Left cardiac atrium (tissue), 4 donors: ENCODE measurements at regions not wholly inside any gene's neighbourhood (a gene's known extent, or its start where the extent isn't known, plus 50 kb on each side); places are given as distances from the start of the nearest gene placed in this dataset.
"Not testable (repeated sequence)": the region's sequence is repeated elsewhere in the genome, so short reads cannot be mapped to it uniquely, and the experiment has no call there.

Source experiments
- ATAC-seq, 2 donors: fragments of 200-7000 bp; cut with Tn5 transposase; one replicate each; pipeline ENCODE4 v1.9.1; 2020; ENCODE audit warnings: mild to moderate bottlenecking in 2 of 2, moderate library complexity in 2 of 2
- DNase-seq: peaks from one replicate; pipeline ENCODE4 v3.0.0-alpha.2; 2020
- intact Hi-C, 2 donors: fragments of 100-400 bp; cut with DNase I; formaldehyde crosslinking; loops; one replicate each; pipeline versions ENCODE4 v1.14.1 to v1.15.1; 2022 to 2023
- donor health status: DM: no; HTN: yes; CAD: no.
- donor health status: DM: no; HTN: yes; CAD: no; lungs with severe emphysema.
- donor health status: DM: yes; HTN: yes; CAD: no.
- donor health status: Dilated cardiomyopathy.

GRCh38 chr6:72530152-72530551 is 91.7 kb upstream of the KCNQ5 start:
- intact Hi-C loops, result no loop called here
- no peak for DNase-seq
- ATAC-seq, result no peak

- DNase-seq (no peak), ATAC-seq (no peak)
- intact Hi-C loops, result no loop called here
Observed at GRCh38 chr6:72530750-72531149, 91.1 kb upstream of the KCNQ5 start.

- intact Hi-C loops, result no loop called here
- DNase-seq (no peak), ATAC-seq (no peak)
Observed at GRCh38 chr6:72533606-72534005, 88.3 kb upstream of the KCNQ5 start.

GRCh38 chr6:72534236-72534635 is 87.6 kb upstream of the KCNQ5 start:
- ATAC-seq (no peak), DNase-seq (no peak)
- intact Hi-C loops, result no loop called here

- no peak for ATAC-seq
- DNase-seq, result no peak
- intact Hi-C loops, result no loop called here
Observed at GRCh38 chr6:72535124-72535523, 86.7 kb upstream of the KCNQ5 start.

- ATAC-seq (no peak), DNase-seq (no peak)
- intact Hi-C loops, result no loop called here
Observed at GRCh38 chr6:72547020-72547419, 74.8 kb upstream of the KCNQ5 start.

GRCh38 chr6:72551470-72551869 is 70.4 kb upstream of the KCNQ5 start:
- DNase-seq (no peak), ATAC-seq (no peak)
- intact Hi-C loops, result no loop called here

- DNase-seq (no peak), ATAC-seq (no peak)
- intact Hi-C loops, result no loop called here
Observed at GRCh38 chr6:72552938-72553337, 68.9 kb upstream of the KCNQ5 start.

GRCh38 chr6:72553531-72554511 is 68.0 kb upstream of the KCNQ5 start:
- DNase-seq (no peak), ATAC-seq (peak in 1 of 2 donors; percentile 56)
- intact Hi-C loops, result no loop called here

- intact Hi-C loops, result no loop called here
- ATAC-seq (no peak), DNase-seq (no peak)
Observed at GRCh38 chr6:72554761-72555221, 67.1 kb upstream of the KCNQ5 start.

GRCh38 chr6:72559067-72559466 is 62.8 kb upstream of the KCNQ5 start:
- ATAC-seq (no peak), DNase-seq (no peak)
- intact Hi-C loops, result no loop called here

GRCh38 chr6:72559555-72559954 is 62.3 kb upstream of the KCNQ5 start:
- DNase-seq, result no peak
- no peak for ATAC-seq
- intact Hi-C loops, result no loop called here

- DNase-seq (no peak), ATAC-seq (no peak)
- intact Hi-C loops, result no loop called here
Observed at GRCh38 chr6:72560721-72561593, 60.9 kb upstream of the KCNQ5 start.

- ATAC-seq, result no peak
- no peak for DNase-seq
- intact Hi-C loops, result no loop called here
Observed at GRCh38 chr6:72561629-72562028, 60.2 kb upstream of the KCNQ5 start.

GRCh38 chr6:72564231-72564630 is 57.6 kb upstream of the KCNQ5 start:
- intact Hi-C loops, result no loop called here

GRCh38 chr6:72571993-72572392 is 49.9 kb upstream of the KCNQ5 start:
- not testable (repeated sequence) for ATAC-seq, DNase-seq

More at GRCh38 chr6:72564231-72564630, 57.6 kb upstream of the KCNQ5 start:
- no peak for ATAC-seq
- no peak for DNase-seq

More at GRCh38 chr6:72571993-72572392, 49.9 kb upstream of the KCNQ5 start:
- intact Hi-C loops, result not testable (repeated sequence)
